ENCODE measurements at regions not wholly inside any gene's neighbourhood (a gene's known extent, or its start where the extent isn't known, plus 50 kb on each side); places are given as distances from the start of the nearest gene placed in this dataset.
"Not testable (repeated sequence)": the region's sequence is repeated elsewhere in the genome, so short reads cannot be mapped to it uniquely, and the experiment has no call there.

GRCh38 chr12:75746621-75747020 lies 235.2 kb upstream of the KRR1 start:
- no peak for DNase-seq (ENCODE audit: low spot score)
- no peak for TF ChIP-seq CTCF (IDR thresholded peaks at IDR 0.05)
- Histone ChIP-seq H3K27ac (no peak overlapping the region), H3K4me3 (no peak overlapping the region)

DNA sequence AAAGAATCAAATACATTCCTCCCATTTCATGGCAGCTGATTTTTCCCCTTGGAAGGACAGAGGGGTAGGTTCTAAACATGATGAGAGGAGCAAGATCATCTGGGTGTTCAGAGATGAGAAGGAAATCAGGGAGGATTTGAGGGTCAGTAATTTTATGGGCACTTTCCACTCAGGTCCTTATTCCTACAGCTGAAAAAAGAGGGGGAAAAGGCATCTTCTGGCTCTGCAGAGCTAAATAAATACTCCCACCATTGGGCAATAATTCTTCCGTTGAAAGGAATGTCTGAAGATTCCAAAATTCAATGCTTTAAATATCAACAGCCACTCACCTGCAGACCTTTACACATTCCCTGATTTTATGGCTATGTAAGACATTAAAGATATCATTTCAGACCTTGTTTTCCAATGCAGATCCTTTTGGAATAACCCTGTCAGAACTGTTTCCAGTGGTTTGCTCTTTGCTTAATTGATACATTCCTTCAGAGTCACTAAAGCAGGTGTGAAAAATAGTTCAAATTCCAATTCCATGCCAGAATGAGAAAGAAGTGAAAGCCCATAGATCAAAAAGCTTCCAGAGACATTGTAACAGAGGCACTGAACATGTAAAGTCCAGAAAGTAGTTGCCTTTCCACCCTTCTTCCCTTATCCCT lies 233.3 kb upstream of the KRR1 start:
- TF ChIP-seq CTCF (IDR thresholded peaks at IDR 0.05): no peak
- no peak for DNase-seq (ENCODE audit: low spot score)
- H3K27ac ChIP-seq: no peak overlapping the region
- H3K4me3 ChIP-seq: no peak overlapping the region

DNA sequence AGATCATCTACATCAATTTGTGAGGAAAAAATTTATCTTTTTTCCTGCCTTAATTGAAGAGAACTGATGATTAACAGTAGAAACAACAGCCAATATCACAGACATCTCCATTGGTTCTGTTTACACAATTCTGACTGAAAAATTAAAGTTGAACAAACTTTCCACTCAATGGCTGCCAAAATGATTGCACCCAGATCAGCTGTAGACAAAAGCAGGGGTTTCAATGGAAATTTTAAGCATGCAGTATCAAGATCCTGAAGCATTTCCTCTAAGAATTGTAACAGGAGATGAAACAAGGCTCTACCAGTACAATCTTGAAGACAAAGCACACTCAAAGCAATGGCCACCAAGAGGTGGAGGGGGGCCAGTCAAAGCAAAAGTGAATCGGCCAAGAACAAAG lies 231.6 kb upstream of the KRR1 start:
- TF ChIP-seq CTCF (IDR thresholded peaks at IDR 0.05): no peak
- no peak for DNase-seq (ENCODE audit: low spot score)
- Histone ChIP-seq H3K4me3 (no peak overlapping the region), H3K27ac (no peak overlapping the region)

DNA sequence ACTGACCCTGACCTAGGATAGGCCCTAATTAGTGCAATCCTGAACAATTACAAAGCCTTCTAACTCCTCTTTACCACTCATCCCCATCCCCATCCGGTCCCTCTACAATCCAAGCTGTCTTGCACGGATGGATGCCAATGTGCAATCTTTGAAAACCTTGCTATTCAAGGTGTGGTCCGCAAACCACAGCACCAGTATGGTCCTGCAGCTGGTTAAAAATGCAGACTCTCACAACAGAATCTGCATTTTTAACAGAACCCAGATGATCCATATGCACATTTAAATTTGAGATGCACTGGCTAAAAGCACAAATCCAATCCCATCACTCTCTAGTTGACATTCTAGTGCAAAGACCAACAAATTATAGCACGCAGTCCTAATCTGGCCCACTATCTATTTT lies 230.6 kb upstream of the KRR1 start:
- H3K27ac ChIP-seq: no peak overlapping the region
- TF ChIP-seq CTCF (IDR thresholded peaks at IDR 0.05): no peak
- no peak for DNase-seq (ENCODE audit: low spot score)
- no peak overlapping the region for H3K4me3 ChIP-seq

DNA sequence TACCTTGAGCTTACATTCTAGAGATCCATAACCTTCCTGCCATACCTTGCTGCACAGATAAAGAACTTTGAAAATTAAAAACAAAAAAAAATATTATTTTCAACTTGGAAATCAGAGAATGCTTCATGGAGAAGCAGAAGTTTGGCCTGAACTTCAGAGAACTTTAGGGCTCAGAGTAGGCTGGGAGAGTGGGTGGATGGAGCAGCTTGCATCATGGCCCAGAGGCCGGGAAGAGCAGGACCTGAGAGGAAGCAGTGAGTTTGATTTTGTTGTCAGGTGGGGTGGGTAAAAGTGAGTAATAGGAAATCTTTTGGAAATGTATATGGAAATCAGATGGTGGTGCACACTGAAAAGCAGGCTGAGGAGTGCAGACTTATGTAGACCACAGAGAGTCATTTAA lies 228.5 kb upstream of the KRR1 start:
- TF ChIP-seq CTCF (IDR thresholded peaks at IDR 0.05): no peak

GRCh38 chr12:75739098-75739497 lies 227.7 kb upstream of the KRR1 start:
- not testable (repeated sequence) for H3K27ac ChIP-seq; H3K4me3 ChIP-seq; DNase-seq (ENCODE audit: low spot score)

More for the DNA sequence above, 228.5 kb upstream of the KRR1 start:
- H3K4me3 ChIP-seq: no peak overlapping the region
- no peak overlapping the region for H3K27ac ChIP-seq
- DNase-seq (ENCODE audit: low spot score): no peak

DNA sequence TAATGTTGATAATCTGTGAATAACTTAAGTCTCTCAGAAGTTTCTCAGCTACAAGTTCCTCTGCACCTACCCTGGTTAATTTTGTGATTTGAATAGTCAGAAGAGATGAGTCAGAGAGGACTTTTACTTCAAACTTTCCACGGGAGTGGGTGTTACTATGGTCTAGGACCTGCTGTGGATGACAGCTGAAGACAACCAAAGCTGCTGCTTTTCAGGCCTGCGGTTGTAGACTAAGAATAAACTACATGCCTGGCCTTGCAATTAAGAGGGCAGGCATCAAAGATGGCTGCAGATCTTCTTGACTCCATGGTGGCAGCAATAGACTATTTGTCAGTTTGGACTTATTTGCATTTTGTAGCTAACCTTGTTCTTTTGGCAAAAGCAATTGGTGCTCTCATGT lies 227.1 kb upstream of the KRR1 start:
- no peak for DNase-seq (ENCODE audit: low spot score)
- no peak for TF ChIP-seq CTCF (IDR thresholded peaks at IDR 0.05)
- H3K4me3 ChIP-seq: no peak overlapping the region
- H3K27ac ChIP-seq: no peak overlapping the region

GRCh38 chr12:75735853-75736252 lies 224.4 kb upstream of the KRR1 start:
- TF ChIP-seq CTCF (IDR thresholded peaks at IDR 0.05): no peak
- no peak for DNase-seq (ENCODE audit: low spot score)
- H3K4me3 ChIP-seq: no peak overlapping the region
- H3K27ac ChIP-seq: no peak overlapping the region

All from coronary artery (tissue), 2 donors.